Loucy (cell line): ENCODE measurements at regions not wholly inside any gene's neighbourhood (a gene's known extent, or its start where the extent isn't known, plus 50 kb on each side); places are given as distances from the start of the nearest gene placed in this dataset.

ENCODE experiments used
- H2AFZ ChIP-seq: fragments of 200-600 bp; sonication (generic); 2 replicates; pipeline ENCODE4 v1.6.0; 2016; ENCODE audit warnings: antibody characterized with exemption, mild to moderate bottlenecking, low read length, moderate library complexity
- H3F3A ChIP-seq: fragments of 200-600 bp; 2 replicates; pipeline ENCODE4 v1.6.0; 2016; ENCODE audit warnings: antibody characterized with exemption, low read depth, mild to moderate bottlenecking
- H3K27me3 ChIP-seq: fragments of 200-600 bp; sonication (generic); 2 replicates; pipeline ENCODE4 v1.6.1; 2014; ENCODE audit warnings: low read length, mild to moderate bottlenecking; ENCODE audit not compliant: insufficient read depth, poor library complexity, severe bottlenecking
- H3K36me3 ChIP-seq: fragments of 200-600 bp; sonication (generic); 2 replicates; pipeline ENCODE4 v1.6.1; 2016; ENCODE audit warnings: low read length; ENCODE audit not compliant: insufficient read depth
- H3K4me1 ChIP-seq: fragments of 200-600 bp; sonication (generic); 2 replicates; pipeline ENCODE4 v1.5.1; 2014; ENCODE audit warnings: low read length, mild to moderate bottlenecking; ENCODE audit not compliant: insufficient read depth, poor library complexity, severe bottlenecking
- H3K4me2 ChIP-seq: fragments of 200-600 bp; sonication (generic); 2 replicates; pipeline ENCODE4 v1.6.0; 2014; ENCODE audit warnings: antibody characterized with exemption, low read length, low read depth, mild to moderate bottlenecking; ENCODE audit not compliant: poor library complexity, severe bottlenecking
- H3K4me3 ChIP-seq: fragments of 200-600 bp; sonication (generic); 2 replicates; pipeline ENCODE4 v1.5.1; 2014; ENCODE audit warnings: low read length, mild to moderate bottlenecking, mixed read lengths; ENCODE audit not compliant: poor library complexity, severe bottlenecking
- H3K79me2 ChIP-seq: fragments of 200-600 bp; sonication (generic); 2 replicates; pipeline ENCODE4 v1.6.1; 2014; ENCODE audit warnings: low read length; ENCODE audit not compliant: insufficient read depth
- H3K9ac ChIP-seq: fragments of 200-600 bp; sonication (generic); 2 replicates; pipeline ENCODE4 v1.6.0; 2014; ENCODE audit warnings: mild to moderate bottlenecking, low read depth, low read length, moderate library complexity; ENCODE audit not compliant: poor library complexity, severe bottlenecking
- H3K9me2 ChIP-seq: fragments of 200-600 bp; sonication (generic); replicated peaks from 2 replicates; pipeline ENCODE4 v1.6.1; 2016; ENCODE audit warnings: low read depth, low read length, mixed read lengths
- H3K9me3 ChIP-seq: fragments of 200-600 bp; sonication (generic); 2 replicates; pipeline ENCODE4 v1.6.1; 2014; ENCODE audit warnings: mild to moderate bottlenecking, antibody characterized with exemption, low read length, low read depth; ENCODE audit not compliant: insufficient read depth
- H4K20me1 ChIP-seq: fragments of 200-600 bp; sonication (generic); 2 replicates; pipeline ENCODE4 v1.6.0; 2014; ENCODE audit warnings: antibody characterized with exemption, low read length, mild to moderate bottlenecking; ENCODE audit not compliant: insufficient read depth, poor library complexity, severe bottlenecking
- EZH2phosphoT487 ChIP-seq: fragments of 200-600 bp; IDR thresholded peaks from 2 replicates; pipeline ENCODE4 v1.6.1; 2018; ENCODE audit warnings: antibody characterized with exemption, mild to moderate bottlenecking, moderate library complexity, borderline replicate concordance
- TF ChIP-seq, protein P1 (sequence below): fragments of 200-600 bp; sonication (generic); conservative IDR thresholded peaks from 2 replicates; pipeline ENCODE4 v1.5.1; 2014; ENCODE audit warnings: mild to moderate bottlenecking, antibody characterized with exemption, low read length

DNA sequence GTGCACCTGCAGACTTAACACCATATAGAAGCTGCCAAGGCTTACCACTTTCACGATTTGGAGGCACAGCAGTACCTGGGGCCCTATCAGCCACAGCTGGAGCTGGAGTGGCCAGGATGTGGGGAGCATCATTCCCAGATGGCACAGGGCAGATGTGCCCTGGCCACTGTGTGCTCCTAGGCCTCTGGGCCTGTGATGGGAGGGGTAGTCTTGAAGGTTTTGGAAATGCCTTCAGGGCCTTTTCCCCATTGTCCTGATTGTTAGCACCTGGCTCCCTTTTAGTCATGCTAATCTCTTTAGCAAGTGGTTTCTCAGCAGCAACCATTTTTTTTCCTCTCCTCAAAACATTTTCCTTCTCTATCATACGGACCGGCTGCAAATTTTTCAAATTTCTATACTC is 490.2 kb downstream of the RAB28 start:
- Histone ChIP-seq H3K9me3 (no peaks in the 10 kb centered on the region), H3K27me3 (no peaks in the 10 kb centered on the region), H3K9ac (no peak overlapping the region), H3K79me2 (no peaks in the 10 kb centered on the region), H3F3A (no peaks in the 10 kb centered on the region), H3K9me2 (no peaks in the 10 kb centered on the region), H3K36me3 (no peaks in the 10 kb centered on the region), H3K4me2 (no peak overlapping the region), H4K20me1 (no peaks in the 10 kb centered on the region), H3K4me1 (no peaks in the 10 kb centered on the region), H2AFZ (no peak overlapping the region), H3K4me3 (no peak overlapping the region)
- TF ChIP-seq EZH2phosphoT487, result no peak
- TF ChIP-seq, protein P1, sequence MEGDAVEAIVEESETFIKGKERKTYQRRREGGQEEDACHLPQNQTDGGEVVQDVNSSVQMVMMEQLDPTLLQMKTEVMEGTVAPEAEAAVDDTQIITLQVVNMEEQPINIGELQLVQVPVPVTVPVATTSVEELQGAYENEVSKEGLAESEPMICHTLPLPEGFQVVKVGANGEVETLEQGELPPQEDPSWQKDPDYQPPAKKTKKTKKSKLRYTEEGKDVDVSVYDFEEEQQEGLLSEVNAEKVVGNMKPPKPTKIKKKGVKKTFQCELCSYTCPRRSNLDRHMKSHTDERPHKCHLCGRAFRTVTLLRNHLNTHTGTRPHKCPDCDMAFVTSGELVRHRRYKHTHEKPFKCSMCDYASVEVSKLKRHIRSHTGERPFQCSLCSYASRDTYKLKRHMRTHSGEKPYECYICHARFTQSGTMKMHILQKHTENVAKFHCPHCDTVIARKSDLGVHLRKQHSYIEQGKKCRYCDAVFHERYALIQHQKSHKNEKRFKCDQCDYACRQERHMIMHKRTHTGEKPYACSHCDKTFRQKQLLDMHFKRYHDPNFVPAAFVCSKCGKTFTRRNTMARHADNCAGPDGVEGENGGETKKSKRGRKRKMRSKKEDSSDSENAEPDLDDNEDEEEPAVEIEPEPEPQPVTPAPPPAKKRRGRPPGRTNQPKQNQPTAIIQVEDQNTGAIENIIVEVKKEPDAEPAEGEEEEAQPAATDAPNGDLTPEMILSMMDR, result no peak

DNA sequence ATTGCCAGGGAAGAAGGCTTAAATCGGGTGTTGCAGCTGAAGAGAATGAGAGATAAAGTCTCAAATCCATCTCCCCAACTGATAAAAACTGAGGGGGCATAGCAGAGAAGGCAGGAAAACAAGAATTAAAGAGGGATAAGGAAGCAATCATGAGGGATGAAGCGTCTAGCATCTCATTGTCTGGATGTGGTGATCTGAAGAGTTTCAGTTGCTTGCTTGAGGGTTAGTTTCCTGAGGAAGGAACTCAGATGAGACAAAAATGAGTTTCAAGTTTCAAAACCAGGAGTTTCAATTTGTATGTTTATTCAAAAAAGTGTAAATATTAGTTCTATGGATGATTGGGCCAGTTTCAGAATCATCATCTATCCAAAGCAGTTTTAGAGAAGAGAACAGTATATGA is 496.9 kb downstream of the RAB28 start:
- H3K4me3 ChIP-seq, result no peak overlapping the region
- H3F3A ChIP-seq, result no peaks in the 10 kb centered on the region
- H4K20me1 ChIP-seq, result no peaks in the 10 kb centered on the region
- H3K27me3 ChIP-seq, result no peaks in the 10 kb centered on the region
- H2AFZ ChIP-seq, result no peak overlapping the region
- no peak for TF ChIP-seq EZH2phosphoT487
- TF ChIP-seq, protein P1, result no peak
- H3K9ac ChIP-seq, result no peak overlapping the region
- no peaks in the 10 kb centered on the region for H3K79me2 ChIP-seq
- no peaks in the 10 kb centered on the region for H3K9me2 ChIP-seq
- H3K4me2 ChIP-seq, result no peak overlapping the region
- H3K4me1 ChIP-seq, result no peaks in the 10 kb centered on the region
- H3K9me3 ChIP-seq, result no peaks in the 10 kb centered on the region
- no peaks in the 10 kb centered on the region for H3K36me3 ChIP-seq

DNA sequence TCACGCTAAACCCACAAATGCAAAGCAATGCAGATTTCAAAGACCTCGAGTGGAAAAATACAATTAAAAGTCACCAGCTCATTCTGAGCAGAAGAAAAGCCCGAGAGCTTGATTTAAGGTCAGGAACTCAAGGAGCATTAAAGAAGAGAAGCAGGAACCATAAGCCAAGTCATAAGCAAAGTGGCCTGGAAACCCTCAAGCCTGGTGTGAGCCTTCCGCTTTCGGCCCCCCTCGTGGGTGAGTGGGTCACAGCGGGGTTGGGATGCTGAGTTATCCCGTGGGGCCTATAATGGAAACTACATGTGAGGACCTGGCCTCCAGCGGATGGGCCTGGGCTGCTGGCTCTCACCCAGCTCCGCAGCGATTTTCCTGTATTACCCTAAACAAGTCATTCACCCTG is 504.3 kb downstream of the RAB28 start:
- H4K20me1 ChIP-seq, result no peaks in the 10 kb centered on the region
- H3K79me2 ChIP-seq, result no peaks in the 10 kb centered on the region
- H3F3A ChIP-seq, result no peaks in the 10 kb centered on the region
- H3K9me3 ChIP-seq, result no peaks in the 10 kb centered on the region
- no peak overlapping the region for H3K9ac ChIP-seq
- H3K4me1 ChIP-seq, result no peaks in the 10 kb centered on the region
- H3K9me2 ChIP-seq, result no peaks in the 10 kb centered on the region
- H3K27me3 ChIP-seq, result no peaks in the 10 kb centered on the region
- H3K4me3 ChIP-seq, result no peak overlapping the region
- H2AFZ ChIP-seq, result no peak overlapping the region
- TF ChIP-seq, protein P1, result no peak
- no peak for TF ChIP-seq EZH2phosphoT487
- H3K36me3 ChIP-seq, result no peaks in the 10 kb centered on the region
- H3K4me2 ChIP-seq, result no peak overlapping the region
